NCI-H1417 treated with DMSO at 0.1 percent for 48 hours (cell line): ENCODE measurements at regions not wholly inside any gene's neighbourhood (a gene's known extent, or its start where the extent isn't known, plus 50 kb on each side); places are given as distances from the start of the nearest gene placed in this dataset.
"Not testable (repeated sequence)": the region's sequence is repeated elsewhere in the genome, so short reads cannot be mapped to it uniquely, and the experiment has no call there.

ENCODE experiments used
- DNase-seq: peaks from one replicate; lab custom pipeline; 2025; lab: John Stamatoyannopoulos, UW

DNA sequence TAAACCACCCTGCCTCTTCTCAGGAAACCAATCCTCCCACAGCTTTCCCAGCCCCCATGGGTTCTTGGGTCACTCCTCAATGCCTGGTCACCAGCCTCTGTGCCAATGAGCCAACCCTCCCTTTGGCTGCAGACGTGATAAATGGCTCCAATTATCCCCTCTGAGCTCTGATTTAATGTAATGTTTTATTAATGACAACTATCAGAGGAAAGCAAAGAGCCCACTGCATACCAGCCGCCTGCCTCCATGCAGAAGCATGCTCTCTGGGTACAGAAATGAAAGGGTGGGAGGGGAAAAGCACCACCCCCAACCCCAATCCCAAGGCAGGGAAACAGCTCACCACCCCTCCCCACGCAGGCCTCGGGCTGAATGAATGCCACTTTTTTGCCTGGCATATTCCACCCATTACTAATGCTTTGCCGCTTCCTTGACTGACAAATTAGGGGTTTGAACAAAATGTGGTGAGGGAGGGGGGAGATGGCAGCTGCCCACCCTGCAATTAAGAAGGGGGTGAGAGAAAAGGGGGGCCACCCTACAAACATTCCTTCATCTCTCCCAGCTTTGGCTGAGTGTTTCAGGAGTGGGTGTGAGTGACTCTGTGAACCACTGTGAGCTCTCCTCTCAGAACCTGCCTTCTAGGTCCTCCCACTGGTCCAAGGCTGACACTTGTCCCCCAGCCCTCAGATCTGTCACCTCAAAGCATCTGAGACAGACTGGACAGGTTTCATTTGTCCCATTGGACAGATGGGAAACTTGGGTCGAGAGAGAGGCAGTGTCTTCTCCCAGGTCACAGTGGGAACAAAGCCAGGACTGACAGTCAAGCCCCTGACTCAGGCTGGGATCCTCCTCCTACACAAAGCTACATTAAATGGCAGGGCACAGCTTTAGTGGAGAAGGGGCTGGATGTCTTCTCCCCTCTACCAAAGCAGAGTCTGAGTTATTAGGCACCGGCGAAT, 161.5 kb downstream of the TMEM132E start:
- DNase-seq, result no peak

- DNase-seq, result no peak
These were observed 160.0 kb downstream of the TMEM132E start for GRCh38 chr17:34739386-34739785.

- DNase-seq, result not testable (repeated sequence)
These were observed 158.3 kb downstream of the TMEM132E start for GRCh38 chr17:34737673-34738072.

- DNase-seq, result no peak
These were observed 157.2 kb downstream of the TMEM132E start for GRCh38 chr17:34736611-34737010.

DNA sequence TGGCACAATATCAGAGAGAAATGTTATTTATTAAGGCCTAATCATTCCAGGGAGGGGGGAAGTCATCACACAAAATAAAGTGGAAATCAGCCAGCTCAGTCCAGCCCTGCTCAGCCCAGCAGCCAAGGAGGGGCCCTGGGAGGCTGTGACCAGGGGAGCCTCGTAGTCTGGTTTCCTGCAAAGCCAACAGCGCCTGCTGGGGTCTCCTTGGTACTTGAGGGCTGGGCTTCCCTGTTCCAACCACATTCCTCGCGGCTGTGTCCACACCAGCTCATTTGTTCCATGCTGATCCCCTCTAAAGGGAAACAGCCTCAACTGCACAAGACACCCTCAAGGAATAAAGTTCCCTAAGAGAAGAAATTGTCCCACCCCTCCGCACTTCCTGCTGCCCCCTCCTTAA, 154.0 kb downstream of the TMEM132E start:
- no peak for DNase-seq

GRCh38 chr17:34730816-34731215, 151.4 kb downstream of the TMEM132E start:
- DNase-seq, result no peak

- no peak for DNase-seq
These were observed 149.5 kb downstream of the TMEM132E start for GRCh38 chr17:34728771-34729310.

GRCh38 chr17:34727601-34728000, 148.2 kb downstream of the TMEM132E start:
- no peak for DNase-seq

- no peak for DNase-seq
These were observed 147.4 kb downstream of the TMEM132E start for GRCh38 chr17:34726536-34727384.

- DNase-seq, result no peak
These were observed 146.3 kb downstream of the TMEM132E start for GRCh38 chr17:34725725-34726124.

DNA sequence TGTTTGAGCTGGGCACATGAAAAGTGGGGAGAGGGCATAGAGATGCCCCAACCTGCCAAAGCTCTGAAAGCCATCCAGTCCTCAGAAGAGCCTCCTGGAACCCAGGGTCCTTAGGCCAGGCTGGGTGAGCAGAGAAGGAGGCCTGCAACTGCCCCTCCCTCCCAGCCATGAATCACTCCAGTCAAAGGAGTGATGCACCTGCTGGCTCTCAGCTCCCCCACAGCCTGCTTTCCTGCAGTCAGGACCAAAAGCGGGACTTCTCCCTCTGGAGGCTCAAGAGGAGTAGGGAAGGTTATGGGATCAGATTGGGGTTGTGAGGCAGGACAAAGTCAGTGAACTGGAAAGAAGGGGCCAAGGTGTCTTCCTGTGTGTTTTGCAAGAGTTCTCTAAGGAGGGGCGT, 145.6 kb downstream of the TMEM132E start:
- DNase-seq, result no peak

DNA sequence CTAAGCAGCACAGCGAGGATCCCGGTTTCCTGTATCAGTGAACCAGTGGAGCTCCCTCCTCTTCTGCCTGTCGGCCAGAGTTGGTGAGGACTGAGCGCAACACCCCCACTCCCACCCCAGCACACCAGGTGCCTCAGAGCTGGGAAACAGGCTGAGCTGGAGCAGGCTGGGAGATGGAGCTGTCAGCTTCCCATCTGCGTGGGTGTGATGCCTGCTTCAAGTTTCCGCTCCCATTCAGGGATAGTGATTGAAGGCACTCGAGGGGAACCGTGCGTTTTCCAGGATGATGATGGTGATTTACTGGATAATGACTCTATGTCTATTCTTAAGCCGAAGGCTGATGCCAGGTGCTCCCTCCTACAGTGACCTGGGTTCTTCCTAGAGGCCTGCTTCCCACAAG, 144.5 kb downstream of the TMEM132E start:
- no peak for DNase-seq

DNA sequence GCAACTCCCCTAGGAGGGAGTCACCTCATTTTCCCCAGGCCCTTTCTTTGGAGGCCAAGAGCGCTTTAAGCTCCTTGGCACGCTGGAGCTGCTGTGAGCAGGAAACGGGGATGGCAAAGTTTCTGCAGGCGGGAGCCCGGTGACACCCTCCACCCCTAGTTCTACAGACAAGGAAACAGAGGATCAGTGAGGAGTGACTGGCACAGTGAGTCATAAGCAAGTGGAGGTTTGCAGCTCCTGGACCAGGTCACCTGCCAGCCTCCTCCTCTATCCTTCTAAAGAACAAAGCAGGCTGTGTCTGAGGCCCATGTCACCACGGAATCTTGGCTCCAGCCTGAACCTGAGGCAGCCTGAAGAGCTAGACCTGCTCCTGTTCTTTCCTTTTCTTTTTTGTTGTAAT, 141.9 kb downstream of the TMEM132E start:
- no peak for DNase-seq

DNA sequence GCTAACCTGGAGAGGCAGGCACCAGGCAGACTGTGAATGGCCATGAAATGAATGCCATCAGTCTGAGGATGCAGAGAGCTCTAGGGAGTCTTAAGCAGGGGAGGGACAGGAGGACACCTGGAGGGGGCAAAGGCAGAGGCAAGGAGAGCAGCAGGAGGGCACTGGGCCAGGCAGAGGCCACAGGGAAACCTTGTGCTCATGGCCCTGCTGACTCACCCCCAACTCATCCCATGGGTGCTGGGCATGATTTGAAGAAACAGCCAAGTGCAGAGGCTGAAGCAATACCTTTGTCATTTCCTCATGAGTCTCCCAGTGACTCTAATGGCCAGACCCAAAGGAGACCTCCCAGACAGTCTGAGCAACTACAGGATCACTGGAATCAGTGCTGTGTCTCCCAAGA, 141.4 kb downstream of the TMEM132E start:
- DNase-seq, result no peak

DNA sequence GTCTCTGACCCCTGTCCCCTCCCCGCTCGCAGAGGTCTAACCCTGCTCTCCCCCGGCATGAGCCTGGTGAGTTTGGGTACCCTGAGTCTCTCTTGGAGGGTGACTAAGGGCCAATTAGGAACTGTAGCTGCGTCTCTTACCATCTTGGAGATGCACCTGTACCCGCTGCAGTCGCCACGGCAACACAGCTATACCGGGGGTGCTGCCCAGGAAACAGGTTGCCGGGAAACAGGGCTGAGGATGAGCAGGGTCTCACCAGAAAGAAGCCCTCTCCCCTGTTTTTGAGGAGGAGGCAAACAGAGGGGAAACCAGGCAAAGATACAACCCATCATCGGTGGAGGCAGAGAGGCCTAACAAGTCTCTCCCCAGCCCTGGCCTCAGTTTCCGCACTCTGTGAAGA, 140.2 kb downstream of the TMEM132E start:
- no peak for DNase-seq

DNA sequence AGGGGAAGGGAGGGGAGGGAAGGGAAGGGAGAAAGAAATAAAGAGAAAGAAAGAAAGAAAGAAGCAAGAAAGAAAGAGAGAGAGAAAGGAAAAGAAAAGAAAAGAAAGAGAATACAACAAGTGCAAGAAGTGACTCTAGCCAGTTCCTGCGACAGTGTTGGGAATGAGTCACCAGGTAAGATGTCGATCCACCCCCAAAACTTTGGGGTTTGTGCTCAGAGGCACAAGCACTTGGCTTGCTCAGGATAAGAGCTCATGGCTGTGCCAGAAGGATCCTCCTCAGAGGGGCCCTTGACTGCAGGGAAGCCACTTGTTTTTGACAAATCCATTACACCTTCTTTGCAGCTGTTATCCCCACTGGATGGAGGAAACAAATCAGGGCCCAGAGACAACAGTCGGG, 137.7 kb downstream of the TMEM132E start:
- no peak for DNase-seq

DNA sequence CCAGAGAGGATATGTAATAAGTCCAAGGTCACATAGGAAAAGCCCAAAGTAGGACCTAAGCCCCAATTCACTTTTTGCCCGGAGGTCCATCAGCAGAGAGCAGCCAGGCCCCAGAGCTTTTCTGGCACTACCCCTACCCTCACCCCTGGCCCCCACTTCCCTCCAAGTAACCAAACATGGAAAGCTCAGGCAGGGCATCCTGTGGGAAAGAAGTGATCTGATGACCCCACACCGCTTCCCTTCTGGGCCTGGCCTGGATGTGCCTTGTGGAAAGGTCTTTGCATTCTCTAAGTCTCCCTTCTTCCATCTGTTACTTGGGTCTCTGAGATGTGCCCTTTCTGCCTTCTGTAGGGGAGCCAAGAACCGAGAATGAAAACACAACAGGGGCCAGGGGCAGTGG, 136.9 kb downstream of the TMEM132E start:
- DNase-seq, result no peak

DNA sequence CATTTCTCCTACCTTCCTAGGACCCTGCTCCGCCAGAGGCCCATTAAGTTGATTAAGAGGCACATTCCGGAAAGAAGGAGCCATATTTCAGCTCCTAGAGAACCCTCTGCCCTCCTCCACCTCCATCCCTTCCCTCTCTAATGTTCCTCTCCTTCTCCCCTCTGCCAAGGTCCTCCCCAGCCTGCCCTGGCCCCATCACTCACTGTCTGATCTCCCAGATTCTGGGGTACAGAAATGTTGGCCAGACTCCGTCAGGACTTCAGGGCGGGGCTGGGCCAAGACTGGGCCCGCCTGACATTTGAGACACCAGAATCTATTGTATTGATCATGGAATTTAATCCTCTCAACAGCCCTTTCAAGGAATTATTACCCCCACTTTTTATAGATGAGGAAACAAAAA, 136.1 kb downstream of the TMEM132E start:
- no peak for DNase-seq

- DNase-seq, result no peak
These were observed 135.4 kb downstream of the TMEM132E start for GRCh38 chr17:34714475-34715410.

GRCh38 chr17:34713687-34714086, 134.3 kb downstream of the TMEM132E start:
- DNase-seq, result no peak

DNA sequence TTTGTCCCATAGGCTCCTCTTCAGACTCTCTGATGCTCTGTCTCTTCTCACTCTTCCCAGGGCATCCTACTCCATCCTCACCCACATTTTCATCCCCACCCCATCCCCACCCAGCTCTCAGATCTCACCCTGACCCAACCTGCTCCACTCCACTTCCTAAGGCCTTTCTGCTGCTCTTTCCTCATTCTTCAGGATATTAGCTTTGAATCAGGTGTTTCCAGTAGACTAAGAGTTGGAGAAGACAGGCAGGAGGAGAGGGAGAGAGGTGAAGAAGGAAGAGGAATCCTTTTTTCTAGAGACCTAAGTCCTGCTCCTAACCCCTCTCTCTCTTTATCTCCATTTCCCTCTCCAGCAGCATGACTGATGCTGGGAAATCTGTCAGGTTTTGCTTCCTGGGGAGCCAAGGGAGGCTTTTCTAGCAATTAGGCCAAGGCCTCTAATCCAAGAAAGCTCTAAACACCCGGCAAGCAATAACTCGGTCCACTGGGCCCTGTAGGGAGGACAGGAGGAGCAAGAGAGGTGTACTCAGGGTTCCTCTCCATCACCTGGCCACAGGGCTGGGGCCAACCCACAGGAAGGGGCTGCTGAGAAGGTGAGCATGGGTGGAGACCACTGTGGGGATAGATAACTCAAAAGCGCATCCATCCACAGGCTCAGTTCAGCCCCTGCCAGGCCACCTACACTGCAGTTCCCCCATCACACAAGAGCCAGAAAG, 133.3 kb downstream of the TMEM132E start:
- DNase-seq, result no peak
